GM12865 (cell line): ENCODE measurements at regions not wholly inside any gene's neighbourhood (a gene's known extent, or its start where the extent isn't known, plus 50 kb on each side); places are given as distances from the start of the nearest gene placed in this dataset.

Experiments
- DNase-seq: peaks from one replicate; pipeline ENCODE4 v3.0.0; 2010; ENCODE audit warnings: low read depth
- H3K4me3 ChIP-seq: 2 replicates; pipeline ENCODE4 v1.5.1; 2011; ENCODE audit warnings: mild to moderate bottlenecking, low read depth, low read length, control low read depth
- CTCF ChIP-seq: IDR thresholded peaks from 2 replicates; pipeline ENCODE4 v1.5.1; 2011; ENCODE audit warnings: low read length, control low read depth, low read depth, inconsistent platforms; ENCODE audit not compliant: insufficient read depth; ENCODE audit errors: missing control alignments

- TF ChIP-seq CTCF: no peak
- H3K4me3 ChIP-seq: no peak overlapping the region
- DNase-seq: no peak
These were observed 244.6 kb downstream of the ARPP21 start for GRCh38 chr3:35883929-35884328.

- no peak for TF ChIP-seq CTCF
- H3K4me3 ChIP-seq: no peak overlapping the region
- no peak for DNase-seq
These were observed 255.4 kb downstream of the ARPP21 start for GRCh38 chr3:35894735-35895134.

GRCh38 chr3:35899245-35899644 is 259.9 kb downstream of the ARPP21 start:
- no peak for DNase-seq
- no peak for TF ChIP-seq CTCF
- no peak overlapping the region for H3K4me3 ChIP-seq

GRCh38 chr3:35900079-35900478 is 260.8 kb downstream of the ARPP21 start:
- no peak overlapping the region for H3K4me3 ChIP-seq
- no peak for DNase-seq

GRCh38 chr3:35908366-35909232 is 269.3 kb downstream of the ARPP21 start:
- DNase-seq: peak; percentile 76
- peak; percentile 65 for TF ChIP-seq CTCF
- H3K4me3 ChIP-seq: no peak overlapping the region

More at GRCh38 chr3:35900079-35900478, 260.8 kb downstream of the ARPP21 start:
- TF ChIP-seq CTCF: no peak

- DNase-seq: peak; percentile 5
- TF ChIP-seq CTCF: no peak
- no peak overlapping the region for H3K4me3 ChIP-seq
These were observed 279.8 kb downstream of the ARPP21 start for GRCh38 chr3:35919160-35919559.

- no peak for TF ChIP-seq CTCF
- no peak overlapping the region for H3K4me3 ChIP-seq
- no peak for DNase-seq
These were observed 282.4 kb downstream of the ARPP21 start for GRCh38 chr3:35921718-35922117.
